H1 (cell line): ENCODE measurements at regions not wholly inside any gene's neighbourhood (a gene's known extent, or its start where the extent isn't known, plus 50 kb on each side); places are given as distances from the start of the nearest gene placed in this dataset.

Source experiments
- CTCF ChIA-PET: fragments of 300-600 bp; sonication (Branson Sonifier 250); formaldehyde crosslinking; loops from one replicate; lab custom pipeline; 2021; ENCODE audit not compliant: partially characterized antibody; lab: Charles Lee
- POLR2A ChIA-PET: fragments of 300-600 bp; sonication (Branson Sonifier 250); formaldehyde crosslinking; loops from one replicate; lab custom pipeline; 2021; ENCODE audit warnings: inconsistent platforms; ENCODE audit not compliant: partially characterized antibody; lab: Charles Lee
- DNase-seq, 2 experiments: peaks; one replicate each; pipeline versions ENCODE4 v3.0.0 to v3.0.0-alpha.2; 2010 to 2022; ENCODE audit warnings: low spot score in 2 of 2, low read depth in 1 of 2, mixed read lengths in 1 of 2
- FAIRE-seq: peaks from 2 replicates; lab custom pipeline; 2011; peaks lifted over from hg19 to GRCh38; lab: Jason Lieb, UNC
- H2AFZ ChIP-seq: 2 replicates; pipeline ENCODE4 v1.8.1; 2012; ENCODE audit warnings: low read length, inconsistent platforms
- H2AK5ac ChIP-seq: 2 replicates; pipeline ENCODE4 v1.6.1; 2013; ENCODE audit warnings: low read depth, low read length
- H2BK120ac ChIP-seq: replicated peaks from 2 replicates; pipeline ENCODE3; 2013; ENCODE audit warnings: low read depth, low read length, inconsistent platforms
- H2BK12ac ChIP-seq: 2 replicates; pipeline ENCODE4 v1.6.1; 2013; ENCODE audit warnings: low read depth, low read length
- H2BK15ac ChIP-seq: 2 replicates; pipeline ENCODE4 v1.6.1; 2013; ENCODE audit warnings: low read length
- H2BK20ac ChIP-seq: 2 replicates; pipeline ENCODE4 v1.6.1; 2013; ENCODE audit warnings: low read length
- H2BK5ac ChIP-seq: 2 replicates; pipeline ENCODE4 v1.6.1; 2013; ENCODE audit warnings: low read depth, low read length
- H3K14ac ChIP-seq: 2 replicates; pipeline ENCODE4 v1.6.1; 2013; ENCODE audit warnings: inconsistent platforms; ENCODE audit not compliant: insufficient read length
- H3K18ac ChIP-seq: 2 replicates; pipeline ENCODE4 v1.6.1; 2013; ENCODE audit warnings: low read length; ENCODE audit errors: extremely low read depth
- H3K23ac ChIP-seq: 2 replicates; pipeline ENCODE4 v1.6.1; 2013; ENCODE audit warnings: inconsistent platforms; ENCODE audit not compliant: insufficient read length
- H3K23me2 ChIP-seq: 2 replicates; pipeline ENCODE4 v1.6.1; 2013; ENCODE audit warnings: low read depth, low read length
- H3K27ac ChIP-seq: 2 replicates; pipeline ENCODE4 v1.6.1; 2011; ENCODE audit warnings: low read depth, low read length, inconsistent platforms
- H3K27me3 ChIP-seq, 4 experiments: replicated peaks in 1 of 4; 1 replicate in 1 of 4; 2 replicates in 3 of 4; pipeline versions ENCODE4 v1.6.1 to v1.8.1; 2011 to 2013; ENCODE audit warnings: low read length in 3 of 4, mild to moderate bottlenecking in 3 of 4, inconsistent platforms in 2 of 4, mixed read lengths in 2 of 4, moderate library complexity in 1 of 4; ENCODE audit not compliant: control insufficient read depth in 3 of 4, insufficient read depth in 3 of 4; ENCODE audit errors: extremely low read depth in 1 of 4
- H3K36me3 ChIP-seq, 4 experiments: 2 replicates each; pipeline versions ENCODE4 v1.6.1 to v1.8.1; 2011 to 2013; ENCODE audit warnings: mild to moderate bottlenecking in 4 of 4, low read length in 3 of 4, moderate library complexity in 2 of 4, control low read depth in 1 of 4, inconsistent platforms in 1 of 4; ENCODE audit not compliant: insufficient read depth in 4 of 4, control insufficient read depth in 2 of 4
- H3K4ac ChIP-seq: replicated peaks from 2 replicates; pipeline ENCODE3; 2013; ENCODE audit warnings: low read length, low read depth, mixed read lengths, inconsistent platforms; ENCODE audit not compliant: insufficient read length
- H3K4me1 ChIP-seq, 4 experiments: replicated peaks in 1 of 4; 1 replicate in 1 of 4; 2 replicates in 3 of 4; pipeline versions ENCODE4 v1.6.1 to v1.8.1; 2011 to 2013; ENCODE audit warnings: low read length in 3 of 4, inconsistent platforms in 2 of 4, mixed read lengths in 1 of 4; ENCODE audit not compliant: insufficient read depth in 4 of 4, control insufficient read depth in 3 of 4
- H3K4me2 ChIP-seq, 2 experiments: 2 replicates each; pipeline versions ENCODE4 v1.6.1 to v1.8.1; 2011 to 2013; ENCODE audit warnings: low read depth in 2 of 2, low read length in 2 of 2, control low read depth in 1 of 2, inconsistent platforms in 1 of 2, mild to moderate bottlenecking in 1 of 2; ENCODE audit not compliant: insufficient read depth in 1 of 2
- H3K4me3 ChIP-seq, 4 experiments: fragments of 200-600, 300-600 bp in 1 of 4; sonication (generic), shearing (Covaris generic), sonication (Bioruptor Twin) in 1 of 4; 2 replicates each; pipeline versions ENCODE4 v1.5.1 to v1.8.1; 2011 to 2016; ENCODE audit warnings: low read length in 4 of 4, low read depth in 3 of 4, control low read depth in 2 of 4, inconsistent platforms in 2 of 4, mild to moderate bottlenecking in 2 of 4, mixed read lengths in 1 of 4, moderate library complexity in 1 of 4; ENCODE audit not compliant: insufficient read depth in 2 of 4; ENCODE audit errors: extremely low read depth in 1 of 4
- H3K56ac ChIP-seq: replicated peaks from 2 replicates; pipeline ENCODE3; 2013; ENCODE audit warnings: low read depth, mild to moderate bottlenecking, mixed read lengths, low read length, inconsistent platforms; ENCODE audit not compliant: insufficient read length
- H3K79me1 ChIP-seq: 2 replicates; pipeline ENCODE4 v1.6.1; 2013; ENCODE audit warnings: low read depth, low read length, control low read depth
- H3K79me2 ChIP-seq, 2 experiments: 2 replicates each; pipeline versions ENCODE4 v1.6.1 to v1.8.1; 2012 to 2013; ENCODE audit warnings: low read length in 2 of 2, mild to moderate bottlenecking in 2 of 2, inconsistent platforms in 1 of 2; ENCODE audit not compliant: insufficient read depth in 2 of 2, control insufficient read depth in 1 of 2
- H3K9ac ChIP-seq, 4 experiments: replicated peaks in 1 of 4; 1 replicate in 1 of 4; 2 replicates in 3 of 4; pipeline versions ENCODE4 v1.6.1 to v1.8.1; 2011 to 2013; ENCODE audit warnings: low read depth in 3 of 4, low read length in 3 of 4, control low read depth in 2 of 4, mild to moderate bottlenecking in 2 of 4, moderate library complexity in 2 of 4, inconsistent platforms in 1 of 4; ENCODE audit errors: extremely low read depth in 1 of 4
- H3K9me3 ChIP-seq, 2 experiments: 2 replicates each; pipeline versions ENCODE4 v1.6.1 to v1.8.1; 2012 to 2013; ENCODE audit warnings: mild to moderate bottlenecking in 2 of 2, moderate library complexity in 2 of 2, control low read depth in 1 of 2, inconsistent platforms in 1 of 2, low read depth in 1 of 2, low read length in 1 of 2, mixed read lengths in 1 of 2; ENCODE audit not compliant: insufficient read depth in 2 of 2
- H4K20me1 ChIP-seq, 2 experiments: replicated peaks in 1 of 2; 2 replicates each; pipeline versions ENCODE3 to v1.8.1; 2011 to 2013; ENCODE audit warnings: inconsistent platforms in 2 of 2, low read length in 2 of 2, mild to moderate bottlenecking in 1 of 2; ENCODE audit not compliant: insufficient read depth in 2 of 2, control insufficient read depth in 1 of 2
- H4K5ac ChIP-seq: 2 replicates; pipeline ENCODE4 v1.6.1; 2013; ENCODE audit warnings: low read length, low read depth, mixed read lengths, inconsistent platforms; ENCODE audit not compliant: insufficient read length
- H4K8ac ChIP-seq: 2 replicates; pipeline ENCODE4 v1.8.0; 2013; ENCODE audit warnings: mild to moderate bottlenecking, moderate library complexity, low read length, inconsistent platforms; ENCODE audit not compliant: insufficient read depth; ENCODE audit errors: extremely low read depth
- H4K91ac ChIP-seq: replicated peaks from 2 replicates; pipeline ENCODE3; 2013; ENCODE audit warnings: low read length, mixed read lengths, inconsistent platforms; ENCODE audit not compliant: insufficient read length
- BCL11A ChIP-seq, 2 experiments: IDR thresholded peaks; one replicate each; pipeline ENCODE4 v1.6.1; 2011; ENCODE audit warnings: low read depth in 2 of 2, low read length in 2 of 2, mild to moderate bottlenecking in 2 of 2
- CHD1 ChIP-seq: IDR thresholded peaks from 2 replicates; pipeline ENCODE4 v1.6.1; 2012; ENCODE audit warnings: low read depth, low read length, improper control_type of control experiment
- EGR1 ChIP-seq: IDR thresholded peaks from 2 replicates; pipeline ENCODE4 v1.6.1; 2011; ENCODE audit warnings: low read depth, low read length, borderline replicate concordance
- HDAC6 ChIP-seq: IDR thresholded peaks from one replicate; pipeline ENCODE4 v1.7.1; 2012; ENCODE audit warnings: low read depth, mild to moderate bottlenecking, inconsistent platforms, low read length, moderate library complexity
- KDM5A ChIP-seq: fragments of 200-600 bp; IDR thresholded peaks from 2 replicates; pipeline ENCODE4 v1.7.1; 2012; ENCODE audit warnings: mild to moderate bottlenecking, low read length, inconsistent platforms, mixed read lengths
- POLR2A ChIP-seq, 2 experiments: IDR thresholded peaks; 1 replicate in 1 of 2; 2 replicates in 1 of 2; pipeline ENCODE4 v1.6.1; 2011; ENCODE audit warnings: low read depth in 2 of 2, low read length in 2 of 2, mild to moderate bottlenecking in 2 of 2; ENCODE audit errors: control extremely low read depth in 1 of 2
- TF ChIP-seq, protein P1 (sequence below): IDR thresholded peaks from 2 replicates; pipeline ENCODE4 v1.6.1; 2011; ENCODE audit warnings: low read length, improper control_type of control experiment
- TF ChIP-seq, protein P2 (sequence below): IDR thresholded peaks from 2 replicates; pipeline ENCODE4 v1.6.1; 2011; ENCODE audit warnings: low read depth, mild to moderate bottlenecking, low read length; ENCODE audit not compliant: insufficient read depth

DNA sequence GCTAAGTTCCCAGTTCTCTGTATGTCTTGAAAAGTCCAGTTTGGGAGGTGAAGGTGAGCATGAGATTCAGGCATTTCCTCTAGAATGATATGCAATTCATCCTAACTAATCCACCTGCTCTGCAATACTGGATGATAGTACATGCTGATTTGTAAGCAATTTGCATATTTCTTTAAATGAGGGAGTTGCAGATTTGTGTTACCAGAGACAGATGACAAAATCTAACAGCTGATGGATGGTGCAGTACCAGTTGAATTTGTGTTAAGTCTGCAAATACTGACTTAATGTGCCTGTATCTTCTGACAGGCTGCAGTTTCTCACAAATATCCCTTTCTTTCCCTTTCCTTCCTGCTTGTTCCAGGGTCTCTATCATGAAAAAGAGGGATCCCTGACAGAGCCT is 76.4 kb upstream of the MBIP start:
- DNase-seq (no peak), FAIRE-seq (no peak)
- H3K23ac ChIP-seq = no peak overlapping the region
- H3K79me2 ChIP-seq = no peaks in the 10 kb centered on the region
- no peak overlapping the region for H3K27ac ChIP-seq
- H3K14ac ChIP-seq = no peak overlapping the region
- H4K20me1 ChIP-seq = no peaks in the 10 kb centered on the region
- H3K79me1 ChIP-seq = no peaks in the 10 kb centered on the region
- H2BK12ac ChIP-seq = no peak overlapping the region
- H4K91ac ChIP-seq = no peak overlapping the region
- no peak overlapping the region for H4K5ac ChIP-seq
- ChIA-PET CTCF (interaction anchor here (1.1 to 1.6 kb wide), 5 partner anchors 9 to 327 kb away, joined by 3 to 7 read pairs (median 3); no protein-coding TSS in a partner anchor), POLR2A (no interaction called here)
- H3K36me3 ChIP-seq = no peaks in the 10 kb centered on the region
- no peak overlapping the region for H3K4me3 ChIP-seq
- H2BK15ac ChIP-seq = no peak overlapping the region
- no peak overlapping the region for H3K9ac ChIP-seq
- H3K4me2 ChIP-seq = no peak overlapping the region
- no peaks in the 10 kb centered on the region for H3K27me3 ChIP-seq
- H3K4me1 ChIP-seq = no peaks in the 10 kb centered on the region
- H2AK5ac ChIP-seq = no peak overlapping the region
- no peaks in the 10 kb centered on the region for H3K9me3 ChIP-seq
- no peak overlapping the region for H3K56ac ChIP-seq
- no peak overlapping the region for H2BK20ac ChIP-seq
- H4K8ac ChIP-seq = no peak overlapping the region
- no peak overlapping the region for H2BK5ac ChIP-seq
- H2BK120ac ChIP-seq = no peak overlapping the region
- no peak overlapping the region for H3K18ac ChIP-seq
- no peak overlapping the region for H3K4ac ChIP-seq
- TF ChIP-seq BCL11A (IDR thresholded peaks at IDR 0.05; ENCODE audit: low read depth in 2 of 2, low read length in 2 of 2) = no peak
- TF ChIP-seq, protein P1, sequence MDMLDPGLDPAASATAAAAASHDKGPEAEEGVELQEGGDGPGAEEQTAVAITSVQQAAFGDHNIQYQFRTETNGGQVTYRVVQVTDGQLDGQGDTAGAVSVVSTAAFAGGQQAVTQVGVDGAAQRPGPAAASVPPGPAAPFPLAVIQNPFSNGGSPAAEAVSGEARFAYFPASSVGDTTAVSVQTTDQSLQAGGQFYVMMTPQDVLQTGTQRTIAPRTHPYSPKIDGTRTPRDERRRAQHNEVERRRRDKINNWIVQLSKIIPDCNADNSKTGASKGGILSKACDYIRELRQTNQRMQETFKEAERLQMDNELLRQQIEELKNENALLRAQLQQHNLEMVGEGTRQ = no peak
- TF ChIP-seq HDAC6 = no peak
- TF ChIP-seq KDM5A = no peak
- TF ChIP-seq, protein P2, sequence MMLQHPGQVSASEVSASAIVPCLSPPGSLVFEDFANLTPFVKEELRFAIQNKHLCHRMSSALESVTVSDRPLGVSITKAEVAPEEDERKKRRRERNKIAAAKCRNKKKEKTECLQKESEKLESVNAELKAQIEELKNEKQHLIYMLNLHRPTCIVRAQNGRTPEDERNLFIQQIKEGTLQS = no peak
- TF ChIP-seq CHD1 = no peak
- no peak for TF ChIP-seq POLR2A (IDR thresholded peaks at IDR 0.05; ENCODE audit: control extremely low read depth in 1 of 2, low read depth in 2 of 2, low read length in 2 of 2)
- no peak for TF ChIP-seq EGR1
- TF ChIP-seq, all 59 proteins: peak for 0
- H2AFZ ChIP-seq = no peak overlapping the region
- no peaks in the 10 kb centered on the region for H3K23me2 ChIP-seq
